ENCODE measurements at regions not wholly inside any gene's neighbourhood (a gene's known extent, or its start where the extent isn't known, plus 50 kb on each side); places are given as distances from the start of the nearest gene placed in this dataset.

DNA sequence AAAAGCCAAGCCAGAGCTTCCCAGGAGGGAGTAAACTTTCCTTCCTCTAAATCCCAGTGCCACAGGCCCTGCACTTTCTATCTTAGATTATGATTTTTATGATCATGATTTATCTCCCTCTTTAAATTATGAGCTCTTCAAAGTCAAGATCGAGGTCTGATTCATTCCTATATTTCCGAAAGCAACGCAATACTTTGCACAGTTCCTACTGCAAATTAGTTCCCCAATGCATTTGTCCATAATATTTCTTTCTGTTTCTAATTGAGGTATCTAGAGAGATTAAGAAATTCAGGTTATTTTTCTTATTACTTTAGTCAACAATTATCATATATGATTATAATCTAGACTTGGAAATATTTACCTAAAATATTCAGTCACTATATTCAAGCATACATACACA lies 173.1 kb upstream of the LPP start:
- TF ChIP-seq POLR2A (IDR thresholded peaks at IDR 0.05; ENCODE audit: low read depth, low read length): no peak
- no peak for TF ChIP-seq POLR2AphosphoS5 (IDR thresholded peaks at IDR 0.05; ENCODE audit: low read depth, low read length)
